ENCODE measurements at regions not wholly inside any gene's neighbourhood (a gene's known extent, or its start where the extent isn't known, plus 50 kb on each side); places are given as distances from the start of the nearest gene placed in this dataset.
A peak's percentile ranks its signal among the peaks of the same experiment; 100 is the strongest.
"Not testable (repeated sequence)": the region's sequence is repeated elsewhere in the genome, so short reads cannot be mapped to it uniquely, and the experiment has no call there.

DNA sequence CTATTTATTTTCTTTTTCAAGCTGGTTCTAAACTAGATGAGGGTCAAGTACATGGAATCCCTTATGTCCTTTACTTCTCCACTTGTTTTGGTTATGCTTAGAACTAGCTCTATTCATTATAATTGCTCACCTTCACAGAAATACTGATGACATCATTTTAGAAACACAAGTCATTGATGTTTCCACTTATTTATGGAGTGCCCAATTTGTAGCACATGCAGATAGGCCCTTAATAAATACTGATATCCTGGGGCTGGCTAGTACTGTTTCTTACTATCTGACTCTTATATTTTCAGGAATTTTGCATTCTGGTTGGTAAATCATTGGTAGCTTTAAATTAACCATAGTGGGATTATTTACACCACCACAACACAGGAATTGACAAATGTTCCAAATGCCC lies 112.2 kb downstream of the NAA11 start:
- DNase-seq: no peak

DNA sequence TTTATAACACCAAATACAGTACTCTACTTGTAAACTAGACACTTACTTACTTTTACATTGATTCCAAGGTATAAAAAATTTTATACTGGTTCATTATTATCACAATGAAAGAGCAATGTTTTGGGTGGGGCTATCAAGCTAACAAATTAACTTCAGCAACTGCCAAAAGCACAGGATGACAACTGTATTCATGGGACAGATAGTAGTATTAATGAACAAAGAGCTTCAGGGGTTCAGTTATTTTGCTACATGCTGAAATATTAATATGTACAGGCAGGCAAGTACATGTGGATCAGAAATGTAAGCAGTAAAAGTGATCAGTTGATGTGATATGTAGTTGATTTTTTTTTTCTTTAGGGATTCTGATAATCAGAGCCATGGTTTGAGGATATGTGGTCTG lies 112.9 kb downstream of the NAA11 start:
- no peak for DNase-seq

DNA sequence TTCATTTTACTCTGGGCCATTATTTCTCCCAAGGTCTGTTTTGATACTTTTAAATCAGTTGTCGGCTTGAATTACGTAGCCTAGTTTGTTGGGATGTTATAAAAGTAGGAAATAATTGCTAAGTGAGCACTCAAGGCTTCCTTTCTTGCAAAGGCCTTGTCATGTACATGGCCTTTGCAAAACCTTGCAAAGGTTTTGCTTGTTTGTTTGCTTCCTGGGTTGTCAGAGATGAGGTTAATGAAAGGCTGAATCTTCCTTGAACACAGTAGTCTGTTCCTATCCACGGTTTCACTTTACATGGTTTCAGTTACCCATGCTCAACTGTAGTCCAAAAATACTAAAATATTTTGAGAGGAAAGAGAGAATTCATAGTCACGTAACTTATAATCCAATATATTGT lies 113.5 kb downstream of the NAA11 start:
- DNase-seq: no peak

DNA sequence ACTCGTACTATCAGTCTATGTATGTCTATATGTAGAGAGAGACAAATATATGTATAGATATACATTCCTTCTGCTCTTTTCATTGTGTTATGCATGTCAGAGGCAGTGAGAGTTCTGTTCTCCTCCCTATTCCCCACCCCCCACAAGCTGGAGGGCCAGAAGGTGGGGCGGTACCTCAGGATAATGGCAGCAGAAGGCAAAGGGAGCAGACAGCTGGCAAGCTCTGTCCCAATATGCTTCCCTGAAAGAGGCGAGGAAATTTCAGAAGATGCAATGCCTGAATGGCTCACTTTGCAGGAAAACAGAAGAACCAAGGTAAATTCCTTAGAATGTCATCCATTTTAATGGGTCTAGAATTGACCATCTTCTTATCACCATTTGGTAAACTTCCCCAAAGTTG lies 114.4 kb downstream of the NAA11 start:
- no peak for DNase-seq

DNA sequence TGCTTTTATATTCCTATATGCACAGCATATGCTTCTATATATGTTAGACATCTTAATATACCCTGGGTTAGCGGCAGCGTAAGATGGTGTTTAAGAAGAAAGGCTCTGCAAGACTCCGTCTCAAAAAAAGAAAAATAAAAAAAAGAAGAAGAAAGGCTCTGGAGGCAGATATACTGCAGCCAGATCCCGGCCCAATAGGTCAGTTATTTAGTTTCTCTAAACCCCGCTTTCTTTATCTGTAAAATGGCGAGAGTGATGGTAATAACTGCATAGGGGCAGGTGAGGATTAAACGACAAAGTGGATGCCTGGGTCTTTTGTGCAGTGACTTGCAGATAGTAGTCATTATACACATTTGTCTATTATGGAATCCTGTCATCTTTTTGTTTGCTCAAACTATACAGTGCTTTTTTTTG lies 115.2 kb downstream of the NAA11 start:
- no peak for DNase-seq

DNA sequence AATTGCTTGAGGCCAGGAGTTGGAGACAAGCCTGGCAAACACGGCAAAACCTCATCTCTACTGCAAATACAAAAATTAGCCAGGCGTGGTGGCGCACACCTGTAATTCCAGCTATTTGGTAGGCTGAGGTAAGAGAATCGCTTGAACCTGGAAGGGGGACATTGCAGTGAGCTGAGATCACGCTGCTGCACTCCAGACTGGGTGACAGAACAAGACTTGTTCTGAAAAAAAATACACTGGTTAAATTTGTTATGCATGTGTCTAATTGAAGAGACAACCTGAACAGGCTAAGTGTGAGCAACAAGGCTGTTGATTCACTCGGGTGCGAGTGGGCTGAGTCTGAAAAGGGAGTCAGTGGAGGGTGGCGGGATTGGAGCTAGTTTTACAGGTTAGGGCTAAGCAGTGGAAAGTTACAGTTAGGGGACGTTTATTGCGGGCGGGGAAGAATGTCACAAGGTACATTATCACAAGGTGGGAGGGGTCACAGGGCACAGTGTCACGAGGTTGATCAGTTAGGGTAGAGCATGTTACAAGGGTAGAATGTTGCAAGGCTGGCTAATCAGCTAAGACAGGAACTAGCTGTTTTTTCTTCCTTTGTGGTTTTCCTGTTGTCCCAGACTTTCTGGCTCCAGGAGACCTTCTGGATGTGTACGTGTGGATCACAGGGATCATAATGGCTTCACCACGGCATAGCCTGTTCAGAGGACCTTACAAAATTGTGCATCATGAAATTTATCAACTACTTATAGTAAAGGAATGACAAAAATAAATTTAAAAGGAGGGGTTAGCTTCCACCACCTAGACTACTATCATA lies 115.8 kb downstream of the NAA11 start:
- DNase-seq: peak; percentile 84

DNA sequence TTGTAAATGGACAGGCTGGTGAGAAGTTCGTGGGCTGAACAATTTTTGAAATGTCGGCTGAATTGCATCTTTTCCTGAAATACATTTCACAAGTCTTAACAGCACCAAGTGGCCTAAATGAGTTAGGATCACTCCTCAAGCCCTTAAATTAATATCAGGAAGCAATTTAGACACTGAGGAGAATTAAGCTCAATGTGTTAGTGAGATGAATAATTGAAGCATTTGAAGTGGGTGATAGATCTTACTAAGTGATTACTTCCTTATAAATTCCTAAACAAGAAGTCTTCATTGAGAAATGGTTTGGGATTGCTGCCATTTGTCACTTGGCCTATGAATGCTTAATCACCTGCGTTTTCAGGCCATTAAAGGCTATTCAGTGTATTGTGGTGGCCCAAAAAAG lies 116.8 kb downstream of the NAA11 start:
- DNase-seq: no peak

DNA sequence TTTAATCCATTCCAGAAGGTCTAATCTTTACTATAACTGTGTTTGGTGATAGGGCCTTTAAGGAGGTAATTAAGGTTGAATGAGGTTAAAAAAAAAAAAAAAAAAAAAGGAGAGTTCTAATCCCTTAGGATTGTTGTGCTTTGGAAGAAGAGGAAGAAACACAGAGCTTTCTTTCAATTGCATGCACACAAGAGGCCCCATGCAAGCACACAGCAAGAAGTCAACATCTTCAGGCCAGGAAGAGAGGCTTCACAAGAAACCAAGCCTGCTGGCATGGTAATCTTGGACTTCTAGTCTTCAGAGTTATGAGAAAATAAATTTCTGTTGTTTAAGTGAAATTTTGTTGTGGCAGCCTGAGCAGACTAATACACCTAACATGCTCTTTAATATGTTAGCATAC lies 118.6 kb downstream of the NAA11 start:
- no peak for DNase-seq

DNA sequence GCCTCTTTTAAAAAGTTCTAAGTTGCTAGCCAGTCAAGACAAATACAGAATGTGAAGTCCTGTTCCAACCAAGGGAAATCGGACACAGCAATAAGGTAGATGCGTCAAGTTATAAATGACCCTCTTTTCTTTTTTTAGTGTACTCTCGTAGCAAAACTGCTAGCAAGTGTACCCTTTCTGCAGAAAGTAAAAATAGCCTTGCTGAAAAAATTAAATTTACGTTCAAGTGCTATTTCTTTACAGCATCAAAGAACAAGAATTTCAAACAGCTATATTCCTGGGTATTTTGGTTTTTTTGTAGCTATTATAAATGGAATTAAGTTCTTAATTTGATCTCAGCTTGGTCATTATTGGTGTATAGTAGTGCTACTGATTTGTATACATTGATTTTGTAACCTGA lies 119.2 kb downstream of the NAA11 start:
- no peak for DNase-seq

DNA sequence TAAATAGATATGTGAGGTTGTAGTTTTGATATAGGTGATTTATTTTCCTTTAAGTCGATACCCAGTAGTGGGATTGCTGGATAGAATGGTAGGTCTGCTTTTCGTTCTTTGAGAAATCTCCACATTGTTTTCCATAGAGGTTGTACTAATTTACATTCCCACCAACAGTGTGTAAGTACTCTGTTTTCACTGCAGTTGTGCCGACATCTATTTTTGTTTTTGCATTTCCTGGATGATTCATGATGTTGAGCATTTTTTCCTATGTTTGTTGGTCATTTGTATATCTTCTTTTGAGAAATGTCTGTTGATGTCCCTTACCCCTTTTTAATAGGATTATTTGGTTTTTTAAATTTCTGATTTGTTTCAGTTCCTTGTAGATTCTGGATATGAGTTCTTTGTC lies 120.7 kb downstream of the NAA11 start:
- DNase-seq: no peak

DNA sequence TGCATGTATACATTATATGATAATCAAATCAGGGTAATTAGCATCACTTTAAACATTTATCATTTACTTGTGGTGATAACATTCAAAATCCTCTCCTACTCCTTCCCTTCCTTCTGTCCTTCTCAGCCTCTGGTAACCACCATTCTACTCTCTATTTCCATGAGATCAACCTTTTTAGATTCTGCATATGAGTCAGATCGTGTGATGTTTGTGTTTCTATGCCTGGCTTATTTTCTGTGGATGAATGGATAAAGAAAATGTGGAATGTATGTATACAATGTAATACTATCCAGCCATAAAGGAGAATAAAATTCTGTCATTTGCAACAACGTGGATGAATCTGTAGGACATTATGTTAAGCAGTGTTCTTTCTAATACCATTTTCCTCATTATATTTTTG lies 123.9 kb downstream of the NAA11 start:
- no peak for DNase-seq

DNA sequence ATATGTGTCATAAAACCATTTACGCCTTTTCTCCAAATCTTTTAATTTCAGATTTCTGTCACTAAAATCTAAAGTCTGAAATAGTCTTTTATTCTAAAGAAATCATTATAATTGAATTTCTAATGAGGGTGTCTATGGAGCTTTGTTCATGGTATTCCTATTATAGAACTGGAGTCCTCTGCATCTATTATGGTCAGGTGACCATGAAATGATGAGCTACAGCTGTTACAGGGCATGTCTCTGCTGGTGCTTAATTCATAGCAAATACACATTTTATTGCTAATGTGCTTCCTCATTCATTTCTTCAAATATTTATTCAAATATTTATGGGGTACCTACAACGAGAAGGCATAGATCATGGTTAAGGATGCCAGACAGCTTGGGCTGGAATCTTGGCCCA lies 126.1 kb downstream of the NAA11 start:
- DNase-seq: no peak

DNA sequence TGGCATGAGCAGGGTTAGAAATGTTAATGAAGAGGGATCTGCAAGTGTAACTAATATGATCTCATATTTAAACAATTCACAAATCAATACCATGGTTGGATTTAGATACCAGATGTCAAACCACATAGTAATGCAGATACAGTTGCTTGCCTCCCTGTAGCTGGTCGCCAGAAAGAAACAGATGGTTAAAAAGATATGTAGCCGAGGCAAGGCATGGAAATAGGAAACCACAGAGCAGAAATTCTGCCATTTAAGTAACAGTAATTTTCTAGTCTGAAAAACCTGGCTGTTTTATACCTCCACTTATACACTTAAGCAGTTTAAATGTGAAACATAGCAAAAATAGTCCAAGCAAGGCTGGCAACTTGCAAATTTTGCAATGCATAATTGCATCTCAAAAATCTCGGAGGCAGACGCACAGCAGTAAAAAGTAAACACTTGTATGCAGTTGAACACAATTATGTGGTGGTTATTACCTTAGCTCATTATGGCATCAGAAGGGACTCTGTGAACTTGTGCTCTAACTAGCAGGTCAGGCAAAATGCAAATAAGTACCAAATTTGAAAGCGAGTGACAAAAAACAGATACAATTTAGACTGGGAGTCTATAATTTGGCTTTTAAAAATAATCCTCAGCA lies 126.8 kb downstream of the NAA11 start:
- no peak for DNase-seq

DNA sequence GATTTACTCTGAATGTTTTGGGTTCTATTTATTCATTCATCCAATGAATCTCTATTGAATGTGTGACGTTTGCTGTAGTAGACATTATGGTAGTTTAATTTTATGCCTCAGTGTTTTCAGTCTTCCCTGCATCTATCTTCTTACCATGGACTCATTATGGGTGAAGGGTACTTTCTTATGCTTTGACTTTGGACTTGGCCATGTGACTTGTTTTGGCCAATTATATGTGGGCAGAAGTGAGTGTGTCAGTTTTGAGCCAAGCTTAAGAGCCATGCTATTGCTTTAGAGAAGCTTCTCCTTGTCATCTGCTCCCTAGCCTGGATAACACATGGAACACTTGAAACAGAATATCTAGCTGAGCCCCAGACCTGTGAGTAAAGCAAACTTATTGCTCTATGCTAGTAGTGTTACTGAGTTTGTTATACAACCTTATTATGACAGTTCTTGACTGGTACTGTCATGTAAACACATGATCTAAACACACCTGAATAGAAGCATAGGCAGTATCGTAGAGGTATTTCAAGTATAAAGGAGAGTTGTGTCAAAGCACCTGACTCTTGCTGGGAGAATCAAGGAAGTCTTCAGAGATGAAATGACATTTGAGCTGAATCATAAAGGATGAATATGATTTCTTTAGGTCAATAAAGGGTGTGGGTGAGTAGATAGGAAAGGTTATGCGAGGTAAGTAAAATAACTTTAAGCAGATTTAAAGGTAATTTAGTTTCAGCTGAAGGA lies 128.4 kb downstream of the NAA11 start:
- no peak for DNase-seq

DNA sequence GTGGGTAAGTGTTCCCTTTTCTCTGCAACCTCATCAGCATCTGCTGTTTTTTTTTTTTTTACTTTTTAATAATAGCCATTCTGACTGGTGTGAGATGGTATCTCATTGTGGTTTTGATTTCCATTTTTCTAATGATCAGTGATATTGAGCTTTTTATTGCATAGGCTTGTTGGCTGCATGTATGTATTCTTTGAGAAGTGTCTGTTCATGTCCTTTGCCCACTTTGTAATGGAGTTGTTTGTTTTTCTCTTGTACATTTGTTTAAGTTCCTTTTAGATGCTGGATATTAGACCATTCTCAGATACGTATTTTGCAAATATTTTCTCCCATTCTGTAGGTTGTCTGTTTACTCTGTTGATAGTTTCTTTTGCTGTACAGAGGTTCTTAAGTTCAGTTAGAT lies 134.6 kb downstream of the NAA11 start:
- not testable (repeated sequence) for DNase-seq

DNA sequence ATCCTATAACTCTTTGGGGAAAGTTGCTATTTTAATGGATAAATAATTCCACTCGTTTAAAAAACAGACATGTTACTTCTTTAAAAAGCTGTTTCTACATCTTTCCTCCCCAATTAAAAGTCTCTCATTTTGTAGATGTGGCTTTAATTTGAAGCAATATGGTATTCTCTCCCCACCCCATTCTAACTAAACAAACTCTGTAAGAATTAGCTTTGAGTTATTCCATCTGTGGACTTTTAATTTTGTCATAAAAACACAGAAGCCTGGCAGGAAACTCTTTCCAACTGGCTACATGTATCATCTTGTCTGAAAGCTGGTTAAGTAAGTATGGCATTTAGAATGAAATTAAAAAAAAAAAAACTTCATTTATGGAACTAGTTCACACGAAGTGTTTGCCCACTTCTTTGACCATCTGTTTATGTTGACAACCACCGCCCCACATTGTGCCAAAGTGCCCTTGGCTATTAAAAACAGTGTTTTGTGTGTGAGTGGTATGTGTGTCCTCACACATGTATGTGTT lies 140.3 kb downstream of the NAA11 start:
- no peak for DNase-seq

DNA sequence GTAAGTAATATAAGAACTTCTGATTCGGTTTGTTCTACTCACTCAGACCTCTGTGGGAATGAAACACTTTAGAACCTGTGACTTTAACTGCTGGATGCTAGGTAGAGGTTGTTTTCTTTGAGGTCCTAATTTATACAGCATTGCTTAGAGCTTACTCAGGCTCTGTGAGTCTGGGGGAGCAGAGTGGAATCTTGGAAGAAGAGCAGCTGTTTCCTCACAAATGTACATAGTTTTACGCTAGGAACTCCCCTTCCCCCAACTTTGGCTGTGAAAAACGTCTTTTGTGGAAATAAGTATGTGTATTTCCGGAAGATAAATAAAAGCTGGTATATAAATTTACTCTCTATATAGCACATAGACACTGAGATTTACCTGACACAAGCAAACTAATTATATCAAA lies 141.4 kb downstream of the NAA11 start:
- no peak for DNase-seq

DNA sequence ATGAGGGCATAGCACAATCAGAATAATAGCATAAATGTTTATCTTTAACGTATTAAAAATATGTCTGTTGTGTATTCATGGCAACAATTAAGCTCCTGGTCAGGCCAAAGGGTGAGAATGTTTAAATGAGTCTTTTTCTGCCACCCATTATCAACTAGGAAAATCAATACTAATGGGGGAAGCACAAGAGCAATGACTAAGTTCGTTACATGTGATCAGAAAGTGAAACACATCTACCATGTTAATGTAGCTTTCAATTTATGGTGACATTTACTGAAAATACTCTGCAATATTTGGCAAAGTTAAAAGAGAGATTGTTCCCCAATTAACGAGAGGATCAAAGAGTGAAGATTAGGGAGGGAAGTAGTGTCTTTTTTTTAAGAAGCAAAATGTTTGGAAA lies 143.7 kb downstream of the NAA11 start:
- DNase-seq: no peak

DNA sequence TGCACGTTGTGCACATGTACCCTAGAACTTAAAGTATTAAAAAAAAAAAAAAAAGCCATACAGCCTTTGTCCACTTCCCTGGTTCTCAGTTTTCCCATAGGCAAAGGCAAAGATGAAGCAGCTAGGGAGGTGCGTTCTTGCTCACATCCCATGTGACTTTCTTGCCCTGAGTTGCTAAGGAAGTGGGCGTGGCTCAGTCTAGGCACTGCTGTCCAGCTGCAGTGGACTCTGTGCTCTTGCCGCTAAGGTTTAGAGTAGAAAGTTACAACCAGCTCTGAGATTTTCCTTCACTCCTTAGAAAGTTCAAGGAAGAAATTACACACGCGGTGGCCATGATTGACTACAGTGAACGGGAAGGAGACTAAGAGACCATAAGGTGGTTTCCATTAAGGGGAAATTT lies 144.7 kb downstream of the NAA11 start:
- DNase-seq: no peak

DNA sequence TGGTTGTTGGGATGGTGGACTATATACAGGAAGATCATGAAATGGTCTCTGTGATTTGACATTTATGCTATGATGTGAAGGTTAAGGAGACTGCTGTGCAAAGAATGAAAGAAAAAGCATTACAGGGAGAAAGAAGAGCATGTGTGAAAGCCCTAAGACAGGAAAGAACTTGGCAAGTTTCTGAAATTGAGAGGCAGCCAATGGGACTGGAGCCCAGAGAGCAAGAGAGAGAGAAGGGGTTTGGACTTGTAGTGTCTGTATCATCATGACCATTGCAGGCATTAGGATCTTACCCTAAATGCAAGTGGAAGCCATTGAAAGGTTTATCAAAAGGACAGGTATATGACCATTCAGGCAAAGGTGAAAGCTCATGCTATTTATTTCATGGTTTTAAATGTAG lies 147.1 kb downstream of the NAA11 start:
- no peak for DNase-seq

DNA sequence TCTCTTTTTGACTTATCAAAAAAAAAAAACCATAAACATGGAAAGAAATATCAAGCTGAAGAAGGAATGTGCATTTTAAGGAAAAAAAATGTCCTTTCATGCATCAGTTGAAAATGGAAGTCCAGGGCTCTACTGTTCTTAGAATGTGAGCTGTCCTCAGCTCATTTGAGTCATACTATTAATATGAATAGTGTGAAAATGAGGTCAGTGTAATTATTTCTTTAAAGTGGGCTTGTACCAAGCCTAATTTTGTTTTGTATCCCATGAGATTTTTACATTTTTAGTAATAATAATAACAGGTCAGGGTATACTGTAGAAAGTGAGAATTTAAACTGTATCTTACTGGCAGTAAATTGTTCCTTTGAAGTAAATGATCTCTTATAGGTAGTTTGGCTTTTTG lies 148.5 kb downstream of the NAA11 start:
- DNase-seq: no peak

DNA sequence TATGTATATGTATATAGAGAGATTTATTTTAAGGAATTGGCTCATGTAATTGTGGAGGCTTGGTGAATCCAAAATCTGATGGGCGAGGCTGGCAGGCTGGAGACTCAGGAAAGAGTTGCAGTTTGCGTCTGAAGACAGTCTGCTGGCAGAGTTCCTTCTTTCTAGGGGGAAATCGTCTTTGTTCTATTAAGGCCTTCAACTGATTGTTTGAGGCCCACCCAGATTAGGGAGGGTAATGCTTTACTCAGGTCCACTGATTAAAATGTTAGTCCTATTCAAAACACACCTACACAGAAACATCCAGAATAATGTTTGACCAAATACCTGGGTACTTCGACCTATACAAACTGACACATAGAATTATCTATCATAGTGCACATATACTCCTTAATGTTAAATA lies 149.5 kb downstream of the NAA11 start:
- no peak for DNase-seq

DNA sequence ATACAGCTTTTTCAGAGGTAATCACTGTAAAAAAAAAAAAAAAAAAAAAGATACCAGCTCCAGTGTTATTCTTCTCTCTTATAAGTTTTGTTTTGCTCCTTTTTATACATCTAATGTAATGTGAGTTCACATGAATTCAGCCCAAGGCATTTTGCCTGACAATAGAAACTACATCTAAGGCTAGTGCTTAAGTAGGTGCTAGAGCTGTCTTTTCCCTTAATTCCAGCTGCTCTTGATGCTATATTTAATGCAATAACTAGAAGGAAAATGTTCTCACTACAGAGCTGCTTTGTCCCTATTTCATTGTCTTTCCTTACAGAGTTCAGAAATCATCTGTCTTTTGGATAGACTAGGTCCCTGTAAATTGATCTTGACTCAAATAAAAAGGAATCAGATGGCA lies 150.1 kb downstream of the NAA11 start:
- no peak for DNase-seq

All from islet precursor cell (in vitro differentiated cells).